Hepatocyte (in vitro differentiated cells): ENCODE measurements at regions not wholly inside any gene's neighbourhood (a gene's known extent, or its start where the extent isn't known, plus 50 kb on each side); places are given as distances from the start of the nearest gene placed in this dataset.
"Not testable (repeated sequence)": the region's sequence is repeated elsewhere in the genome, so short reads cannot be mapped to it uniquely, and the experiment has no call there.

ENCODE experiments used
- DNase-seq: peaks from one replicate; pipeline ENCODE4 v3.0.0-alpha.2; 2016; ENCODE audit warnings: low spot score
- H2AFZ ChIP-seq: fragments of 200-600 bp; sonication (generic); 2 replicates; pipeline ENCODE4 v1.6.0; 2016; ENCODE audit warnings: antibody characterized with exemption, mild to moderate bottlenecking
- H3K27ac ChIP-seq: fragments of 200-600 bp; sonication (generic); 2 replicates; pipeline ENCODE4 v1.5.1; 2016; ENCODE audit warnings: mild to moderate bottlenecking
- H3K27me3 ChIP-seq: fragments of 200-600 bp; sonication (generic); 2 replicates; pipeline ENCODE4 v1.6.1; 2016
- H3K36me3 ChIP-seq: fragments of 200-600 bp; sonication (generic); replicated peaks from 2 replicates; pipeline ENCODE4 v1.5.1; 2016; ENCODE audit warnings: low read depth; ENCODE audit not compliant: insufficient read depth
- H3K4me1 ChIP-seq: fragments of 200-600 bp; sonication (generic); 2 replicates; pipeline ENCODE4 v1.5.1; 2016; ENCODE audit warnings: mild to moderate bottlenecking, moderate library complexity; ENCODE audit not compliant: insufficient read depth
- H3K4me2 ChIP-seq: fragments of 200-600 bp; sonication (generic); 2 replicates; pipeline ENCODE4 v1.6.0; 2016
- H3K4me3 ChIP-seq: fragments of 200-600 bp; sonication (generic); 2 replicates; pipeline ENCODE4 v1.5.1; 2016; ENCODE audit warnings: mild to moderate bottlenecking
- H3K79me2 ChIP-seq: fragments of 200-600 bp; sonication (generic); 2 replicates; pipeline ENCODE4 v1.6.0; 2017; ENCODE audit warnings: mild to moderate bottlenecking
- H3K9me2 ChIP-seq: fragments of 200-600 bp; sonication (generic); replicated peaks from 2 replicates; pipeline ENCODE4 v1.6.0; 2017; ENCODE audit warnings: mild to moderate bottlenecking; ENCODE audit not compliant: insufficient read depth
- H3K9me3 ChIP-seq: fragments of 200-600 bp; sonication (generic); 2 replicates; pipeline ENCODE4 v1.5.1; 2016; ENCODE audit warnings: low read depth, mild to moderate bottlenecking
- H4K20me1 ChIP-seq: fragments of 200-600 bp; sonication (generic); 2 replicates; pipeline ENCODE4 v1.6.0; 2016; ENCODE audit warnings: mild to moderate bottlenecking; ENCODE audit not compliant: insufficient read depth, poor library complexity, severe bottlenecking
- CTCF ChIP-seq: fragments of 200-600 bp; sonication (generic); IDR thresholded peaks from 2 replicates; pipeline ENCODE4 v1.5.1; 2016; ENCODE audit warnings: antibody characterized with exemption, mild to moderate bottlenecking; ENCODE audit not compliant: poor library complexity
- EZH2 ChIP-seq: fragments of 200-600 bp; sonication (generic); IDR thresholded peaks from 2 replicates; pipeline ENCODE4 v1.6.1; 2016; ENCODE audit warnings: antibody characterized with exemption, mild to moderate bottlenecking, borderline replicate concordance
- EZH2phosphoT487 ChIP-seq: fragments of 200-600 bp; sonication (generic); IDR thresholded peaks from one replicate; pipeline ENCODE4 v1.6.1; 2018; ENCODE audit warnings: antibody characterized with exemption, mild to moderate bottlenecking, low read depth, moderate library complexity; ENCODE audit not compliant: unreplicated experiment, severe bottlenecking
- WGBS: methylation state at CpG from one replicate; pipeline ENCODE4 v1.1.6; 2016; ENCODE audit warnings: low lambda C conversion rate; ENCODE audit errors: missing lambda C conversion rate; 5-methylcytosine and 5-hydroxymethylcytosine counted together

- no peak for DNase-seq
- no peaks in the 10 kb centered on the region for H3K36me3 ChIP-seq
- H3K27ac ChIP-seq = no peak overlapping the region
- no peak overlapping the region for H3K4me3 ChIP-seq
- no peaks in the 10 kb centered on the region for H3K9me2 ChIP-seq
- TF ChIP-seq EZH2 (no peak), EZH2phosphoT487 (no peak), CTCF (no peak)
- H4K20me1 ChIP-seq = no peaks in the 10 kb centered on the region
- H3K79me2 ChIP-seq = no peaks in the 10 kb centered on the region
- no peak overlapping the region for H2AFZ ChIP-seq
- no peaks in the 10 kb centered on the region for H3K4me1 ChIP-seq
- H3K27me3 ChIP-seq = no peaks in the 10 kb centered on the region
- no peak overlapping the region for H3K4me2 ChIP-seq
- H3K9me3 ChIP-seq = no peaks in the 10 kb centered on the region
Measured at GRCh38 chr4:123007679-123008078, 85.3 kb upstream of the NUDT6 start.

- H3K27me3 ChIP-seq, H2AFZ ChIP-seq, H3K4me1 ChIP-seq, H4K20me1 ChIP-seq, DNase-seq, H3K4me2 ChIP-seq, H3K9me2 ChIP-seq, H3K79me2 ChIP-seq, H3K27ac ChIP-seq, H3K4me3 ChIP-seq, H3K9me3 ChIP-seq, H3K36me3 ChIP-seq: not testable (repeated sequence)
- 99% methylated on average over 11 of the region's 12 CpGs for WGBS
Measured at GRCh38 chr4:123012416-123012815, 90.0 kb upstream of the NUDT6 start.

GRCh38 chr4:123014038-123014437 lies 91.6 kb upstream of the NUDT6 start:
- H3K79me2 ChIP-seq = no peaks in the 10 kb centered on the region
- no peak overlapping the region for H3K4me2 ChIP-seq
- H3K36me3 ChIP-seq = no peaks in the 10 kb centered on the region
- no peaks in the 10 kb centered on the region for H4K20me1 ChIP-seq
- 92% methylated on average over 1 of the region's 1 CpG for WGBS
- no peaks in the 10 kb centered on the region for H3K9me3 ChIP-seq
- no peaks in the 10 kb centered on the region for H3K9me2 ChIP-seq
- TF ChIP-seq EZH2 (no peak), CTCF (no peak), EZH2phosphoT487 (no peak)
- H3K27me3 ChIP-seq = no peaks in the 10 kb centered on the region
- no peak for DNase-seq
- H3K4me3 ChIP-seq = no peak overlapping the region
- H3K27ac ChIP-seq = no peak overlapping the region
- no peak overlapping the region for H2AFZ ChIP-seq
- H3K4me1 ChIP-seq = no peaks in the 10 kb centered on the region

GRCh38 chr4:123017078-123017477 lies 94.7 kb upstream of the NUDT6 start:
- Histone ChIP-seq H4K20me1 (no peaks in the 10 kb centered on the region), H3K79me2 (no peaks in the 10 kb centered on the region), H2AFZ (no peak overlapping the region), H3K27ac (no peak overlapping the region), H3K36me3 (no peaks in the 10 kb centered on the region), H3K4me1 (no peaks in the 10 kb centered on the region), H3K9me2 (no peaks in the 10 kb centered on the region), H3K4me3 (no peak overlapping the region), H3K9me3 (no peaks in the 10 kb centered on the region), H3K27me3 (no peaks in the 10 kb centered on the region), H3K4me2 (no peak overlapping the region)
- 100% methylated on average over 1 of the region's 8 CpGs for WGBS
- DNase-seq = no peak
- no peak for TF ChIP-seq EZH2
- no peak for TF ChIP-seq EZH2phosphoT487
- no peak for TF ChIP-seq CTCF
